ENCODE measurements at regions not wholly inside any gene's neighbourhood (a gene's known extent, or its start where the extent isn't known, plus 50 kb on each side); places are given as distances from the start of the nearest gene placed in this dataset.

DNA sequence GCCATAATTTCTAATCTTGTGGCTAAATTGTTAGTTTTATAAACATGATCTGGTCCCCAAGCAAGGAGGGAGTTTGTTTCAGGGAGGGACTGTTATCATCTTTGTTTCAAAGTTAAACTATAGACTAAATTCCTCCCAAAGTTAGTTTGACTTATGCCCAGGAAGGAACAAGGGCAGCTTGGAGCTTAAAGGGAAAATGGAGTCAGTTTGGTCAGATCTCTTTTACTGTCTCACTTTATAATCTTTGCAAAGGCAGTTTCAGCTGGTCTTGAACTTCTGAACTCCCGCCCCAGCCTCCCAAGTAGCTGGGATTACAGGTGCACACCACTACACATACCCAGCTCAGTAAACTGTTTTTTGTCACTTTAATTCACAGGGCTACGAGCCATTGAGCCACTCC, 214.7 kb downstream of the ZNF674 start:
- TF ChIP-seq, protein P1, sequence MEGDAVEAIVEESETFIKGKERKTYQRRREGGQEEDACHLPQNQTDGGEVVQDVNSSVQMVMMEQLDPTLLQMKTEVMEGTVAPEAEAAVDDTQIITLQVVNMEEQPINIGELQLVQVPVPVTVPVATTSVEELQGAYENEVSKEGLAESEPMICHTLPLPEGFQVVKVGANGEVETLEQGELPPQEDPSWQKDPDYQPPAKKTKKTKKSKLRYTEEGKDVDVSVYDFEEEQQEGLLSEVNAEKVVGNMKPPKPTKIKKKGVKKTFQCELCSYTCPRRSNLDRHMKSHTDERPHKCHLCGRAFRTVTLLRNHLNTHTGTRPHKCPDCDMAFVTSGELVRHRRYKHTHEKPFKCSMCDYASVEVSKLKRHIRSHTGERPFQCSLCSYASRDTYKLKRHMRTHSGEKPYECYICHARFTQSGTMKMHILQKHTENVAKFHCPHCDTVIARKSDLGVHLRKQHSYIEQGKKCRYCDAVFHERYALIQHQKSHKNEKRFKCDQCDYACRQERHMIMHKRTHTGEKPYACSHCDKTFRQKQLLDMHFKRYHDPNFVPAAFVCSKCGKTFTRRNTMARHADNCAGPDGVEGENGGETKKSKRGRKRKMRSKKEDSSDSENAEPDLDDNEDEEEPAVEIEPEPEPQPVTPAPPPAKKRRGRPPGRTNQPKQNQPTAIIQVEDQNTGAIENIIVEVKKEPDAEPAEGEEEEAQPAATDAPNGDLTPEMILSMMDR (IDR thresholded peaks at IDR 0.05; ENCODE audit: extremely low read depth in 1 of 2, insufficient read depth in 1 of 2, low read depth in 1 of 2, low read length in 2 of 2) = no peak
- TF ChIP-seq POLR2AphosphoS5 (IDR thresholded peaks at IDR 0.05; ENCODE audit: insufficient read depth, low read depth, low read length) = no peak
